Thoracic aorta (tissue), 2 donors: ENCODE measurements at regions not wholly inside any gene's neighbourhood (a gene's known extent, or its start where the extent isn't known, plus 50 kb on each side); places are given as distances from the start of the nearest gene placed in this dataset.

Experiments used
- ATAC-seq: fragments of 150-250 bp; one replicate; pipeline ENCODE4 v1.8.0; 2017; ENCODE audit warnings: low read depth; ENCODE audit not compliant: insufficient number of reproducible peaks, low FRiP score
- DNase-seq: peaks from one replicate; pipeline ENCODE4 v3.0.0-alpha.2; 2020; ENCODE audit warnings: low spot score
- H3K27ac ChIP-seq, 2 donors: fragments of 200-600 bp; sonication (generic); 1 replicate in 1 of 2; 2 replicates in 1 of 2; pipeline ENCODE4 v1.5.1; 2016; ENCODE audit warnings: mild to moderate bottlenecking in 2 of 2, moderate library complexity in 2 of 2
- H3K27me3 ChIP-seq: fragments of 200-600 bp; sonication (generic); replicated peaks from 2 replicates; pipeline ENCODE4 v1.6.0; 2016; ENCODE audit warnings: mild to moderate bottlenecking; ENCODE audit not compliant: insufficient read depth
- H3K36me3 ChIP-seq: fragments of 200-600 bp; sonication (generic); one replicate; pipeline ENCODE4 v1.5.1; 2016
- H3K4me1 ChIP-seq, 2 donors: fragments of 200-600 bp; sonication (generic); 1 replicate in 1 of 2; 2 replicates in 1 of 2; pipeline versions ENCODE4 v1.5.1 to v1.6.0; 2016; ENCODE audit warnings: low read depth in 2 of 2, mild to moderate bottlenecking in 1 of 2; ENCODE audit not compliant: control insufficient read depth in 1 of 2
- H3K4me3 ChIP-seq: fragments of 200-600 bp; sonication (generic); 2 replicates; pipeline ENCODE4 v1.5.1; 2016; ENCODE audit warnings: mild to moderate bottlenecking
- H3K9me3 ChIP-seq: fragments of 200-600 bp; sonication (generic); 2 replicates; pipeline ENCODE4 v1.5.1; 2016
- CTCF ChIP-seq: fragments of 200-600 bp; sonication (generic); IDR thresholded peaks from one replicate; pipeline ENCODE4 v1.5.1; 2019; ENCODE audit warnings: antibody characterized with exemption

- H3K36me3 ChIP-seq, result no peaks in the 10 kb centered on the region
- no peaks in the 10 kb centered on the region for H3K27me3 ChIP-seq
- H3K9me3 ChIP-seq, result no peaks in the 10 kb centered on the region
- TF ChIP-seq CTCF, result no peak
- no peak overlapping the region for H3K27ac ChIP-seq
- ATAC-seq (no peak), DNase-seq (no peak)
- H3K4me3 ChIP-seq, result no peak overlapping the region
- H3K4me1 ChIP-seq, result no peaks in the 10 kb centered on the region
These were observed 124.6 kb upstream of the FRMD6 start for GRCh38 chr14:51527073-51527472.

GRCh38 chr14:51529736-51530135 is 122.0 kb upstream of the FRMD6 start:
- no peak overlapping the region for H3K4me3 ChIP-seq

GRCh38 chr14:51533160-51533559 is 118.5 kb upstream of the FRMD6 start:
- H3K4me3 ChIP-seq, result no peak overlapping the region
- H3K4me1 ChIP-seq, result no peaks in the 10 kb centered on the region
- H3K27ac ChIP-seq, result no peak overlapping the region
- H3K9me3 ChIP-seq, result peaks cover 3% of the 10 kb centered on the region
- H3K27me3 ChIP-seq, result no peaks in the 10 kb centered on the region
- ATAC-seq, result no peak
- TF ChIP-seq CTCF, result no peak
- H3K36me3 ChIP-seq, result no peaks in the 10 kb centered on the region
- DNase-seq, result no peak

More at GRCh38 chr14:51529736-51530135, 122.0 kb upstream of the FRMD6 start:
- ATAC-seq (no peak), DNase-seq (no peak)
- Histone ChIP-seq H3K9me3 (no peaks in the 10 kb centered on the region), H3K36me3 (no peaks in the 10 kb centered on the region), H3K27me3 (no peaks in the 10 kb centered on the region), H3K4me1 (no peaks in the 10 kb centered on the region), H3K27ac (no peak overlapping the region)
- no peak for TF ChIP-seq CTCF

GRCh38 chr14:51533872-51534553 is 117.7 kb upstream of the FRMD6 start:
- no peak for DNase-seq
- Histone ChIP-seq H3K4me1 (no peaks in the 10 kb centered on the region), H3K4me3 (no peak overlapping the region), H3K27ac (no peak overlapping the region), H3K27me3 (no peaks in the 10 kb centered on the region), H3K9me3 (peaks cover 3% of the 10 kb centered on the region), H3K36me3 (no peaks in the 10 kb centered on the region)
- TF ChIP-seq CTCF, result no peak
- no peak for ATAC-seq

- Histone ChIP-seq H3K4me1 (peaks cover 0 to 4% of the 10 kb centered on the region in 2 donors), H3K27me3 (no peaks in the 10 kb centered on the region), H3K4me3 (no peak overlapping the region), H3K9me3 (peaks cover 3% of the 10 kb centered on the region), H3K27ac (no peak overlapping the region), H3K36me3 (no peaks in the 10 kb centered on the region)
- DNase-seq (no peak), ATAC-seq (no peak)
- no peak for TF ChIP-seq CTCF
These were observed 117.1 kb upstream of the FRMD6 start for GRCh38 chr14:51534610-51535011.
